OCI-LY7 (cell line): ENCODE measurements at regions not wholly inside any gene's neighbourhood (a gene's known extent, or its start where the extent isn't known, plus 50 kb on each side); places are given as distances from the start of the nearest gene placed in this dataset.

Source experiments
- EZH2phosphoT487 ChIP-seq: fragments of 200-600 bp; sonication (generic); IDR thresholded peaks from 2 replicates; pipeline ENCODE4 v1.6.1; 2018; ENCODE audit warnings: low read depth, borderline replicate concordance, mild to moderate bottlenecking, mixed run types, antibody characterized with exemption, low read length, moderate library complexity, mixed read lengths
- TF ChIP-seq, protein P1 (sequence below): fragments of 200-600 bp; sonication (generic); conservative IDR thresholded peaks from 2 replicates; pipeline ENCODE4 v1.5.1; 2014; ENCODE audit warnings: mild to moderate bottlenecking, antibody characterized with exemption, low read length, moderate library complexity, mixed read lengths

- TF ChIP-seq, protein P1, sequence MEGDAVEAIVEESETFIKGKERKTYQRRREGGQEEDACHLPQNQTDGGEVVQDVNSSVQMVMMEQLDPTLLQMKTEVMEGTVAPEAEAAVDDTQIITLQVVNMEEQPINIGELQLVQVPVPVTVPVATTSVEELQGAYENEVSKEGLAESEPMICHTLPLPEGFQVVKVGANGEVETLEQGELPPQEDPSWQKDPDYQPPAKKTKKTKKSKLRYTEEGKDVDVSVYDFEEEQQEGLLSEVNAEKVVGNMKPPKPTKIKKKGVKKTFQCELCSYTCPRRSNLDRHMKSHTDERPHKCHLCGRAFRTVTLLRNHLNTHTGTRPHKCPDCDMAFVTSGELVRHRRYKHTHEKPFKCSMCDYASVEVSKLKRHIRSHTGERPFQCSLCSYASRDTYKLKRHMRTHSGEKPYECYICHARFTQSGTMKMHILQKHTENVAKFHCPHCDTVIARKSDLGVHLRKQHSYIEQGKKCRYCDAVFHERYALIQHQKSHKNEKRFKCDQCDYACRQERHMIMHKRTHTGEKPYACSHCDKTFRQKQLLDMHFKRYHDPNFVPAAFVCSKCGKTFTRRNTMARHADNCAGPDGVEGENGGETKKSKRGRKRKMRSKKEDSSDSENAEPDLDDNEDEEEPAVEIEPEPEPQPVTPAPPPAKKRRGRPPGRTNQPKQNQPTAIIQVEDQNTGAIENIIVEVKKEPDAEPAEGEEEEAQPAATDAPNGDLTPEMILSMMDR: no peak
- TF ChIP-seq EZH2phosphoT487: no peak
These were observed 179.1 kb downstream of the LRIG3 start for GRCh38 chr12:58741226-58741625.
